Gastrocnemius medialis (tissue), 4 donors: ENCODE measurements at regions not wholly inside any gene's neighbourhood (a gene's known extent, or its start where the extent isn't known, plus 50 kb on each side); places are given as distances from the start of the nearest gene placed in this dataset.

ENCODE experiments used
- POLR2A ChIP-seq, 2 donors: fragments of 450-650 bp; IDR thresholded peaks; one replicate each; pipeline ENCODE4 v1.6.1; 2017; ENCODE audit warnings: antibody characterized with exemption in 2 of 2, mild to moderate bottlenecking in 2 of 2, moderate library complexity in 2 of 2
- TF ChIP-seq, protein P1 (sequence below), 5 experiments: fragments of 450-650 bp in 3 of 5; fragments of 200-600 bp in 2 of 5; sonication (generic) in 2 of 5; IDR thresholded peaks in 4 of 5; conservative IDR thresholded peaks in 1 of 5; 1 replicate in 4 of 5; 2 replicates in 1 of 5; pipeline ENCODE4 v1.5.1; 2016 to 2019; ENCODE audit warnings: antibody characterized with exemption in 5 of 5, mild to moderate bottlenecking in 3 of 5, moderate library complexity in 3 of 5

DNA sequence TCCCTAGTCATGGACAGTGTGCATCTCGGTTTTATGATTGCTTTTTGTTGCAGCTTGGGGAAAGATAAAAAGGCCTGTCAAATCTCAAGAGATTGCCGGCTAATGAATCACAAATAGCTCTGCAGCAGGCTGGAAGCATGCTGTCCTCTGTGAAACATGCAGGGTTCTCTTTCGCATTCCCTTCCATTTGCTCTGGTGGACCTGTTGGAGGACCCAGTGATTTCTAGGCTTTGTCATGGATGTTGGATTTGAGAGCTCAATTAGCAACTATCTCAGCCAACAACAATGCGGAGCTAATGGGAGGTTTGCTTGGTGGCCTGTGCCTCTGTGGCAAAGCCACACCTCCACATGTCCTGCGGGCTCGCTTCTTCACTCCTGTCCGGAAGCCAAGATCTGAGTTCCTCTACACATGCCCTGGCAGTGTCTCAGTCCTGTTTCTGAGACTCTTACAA lies 418.1 kb upstream of the ARGLU1 start:
- TF ChIP-seq, protein P1, sequence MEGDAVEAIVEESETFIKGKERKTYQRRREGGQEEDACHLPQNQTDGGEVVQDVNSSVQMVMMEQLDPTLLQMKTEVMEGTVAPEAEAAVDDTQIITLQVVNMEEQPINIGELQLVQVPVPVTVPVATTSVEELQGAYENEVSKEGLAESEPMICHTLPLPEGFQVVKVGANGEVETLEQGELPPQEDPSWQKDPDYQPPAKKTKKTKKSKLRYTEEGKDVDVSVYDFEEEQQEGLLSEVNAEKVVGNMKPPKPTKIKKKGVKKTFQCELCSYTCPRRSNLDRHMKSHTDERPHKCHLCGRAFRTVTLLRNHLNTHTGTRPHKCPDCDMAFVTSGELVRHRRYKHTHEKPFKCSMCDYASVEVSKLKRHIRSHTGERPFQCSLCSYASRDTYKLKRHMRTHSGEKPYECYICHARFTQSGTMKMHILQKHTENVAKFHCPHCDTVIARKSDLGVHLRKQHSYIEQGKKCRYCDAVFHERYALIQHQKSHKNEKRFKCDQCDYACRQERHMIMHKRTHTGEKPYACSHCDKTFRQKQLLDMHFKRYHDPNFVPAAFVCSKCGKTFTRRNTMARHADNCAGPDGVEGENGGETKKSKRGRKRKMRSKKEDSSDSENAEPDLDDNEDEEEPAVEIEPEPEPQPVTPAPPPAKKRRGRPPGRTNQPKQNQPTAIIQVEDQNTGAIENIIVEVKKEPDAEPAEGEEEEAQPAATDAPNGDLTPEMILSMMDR (IDR thresholded peaks at IDR 0.05 in 4 of 5, conservative IDR thresholded peaks at IDR 0.05 in 1 of 5), result no peak
- no peak for TF ChIP-seq POLR2A (IDR thresholded peaks at IDR 0.05)
